ENCODE measurements at regions not wholly inside any gene's neighbourhood (a gene's known extent, or its start where the extent isn't known, plus 50 kb on each side); places are given as distances from the start of the nearest gene placed in this dataset.
"Not testable (repeated sequence)": the region's sequence is repeated elsewhere in the genome, so short reads cannot be mapped to it uniquely, and the experiment has no call there.

DNA sequence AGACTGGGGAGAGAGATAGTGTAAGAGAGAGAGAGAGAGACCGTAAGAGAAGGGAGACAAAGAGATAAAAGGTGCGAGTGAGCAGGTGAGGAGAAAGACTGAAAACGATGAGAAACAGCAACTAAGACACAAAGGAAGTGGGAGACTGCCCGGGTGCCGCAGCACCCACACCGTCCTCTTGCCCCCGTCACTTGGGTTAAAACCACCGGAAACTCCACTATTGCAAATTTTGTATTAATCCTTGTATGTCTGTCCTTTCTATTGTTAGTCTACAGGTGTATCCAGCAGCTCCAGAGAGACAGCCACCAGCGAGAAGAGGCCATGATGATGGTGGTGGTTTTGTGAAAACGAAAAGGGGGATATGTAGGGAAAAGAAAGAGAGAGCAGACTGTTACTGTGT is 96.8 kb downstream of the ART5 start:
- not testable (repeated sequence) for TF ChIP-seq FEZF1 (tag by site-specific recombination; IDR thresholded peaks at IDR 0.05)
- TF ChIP-seq, protein P1, sequence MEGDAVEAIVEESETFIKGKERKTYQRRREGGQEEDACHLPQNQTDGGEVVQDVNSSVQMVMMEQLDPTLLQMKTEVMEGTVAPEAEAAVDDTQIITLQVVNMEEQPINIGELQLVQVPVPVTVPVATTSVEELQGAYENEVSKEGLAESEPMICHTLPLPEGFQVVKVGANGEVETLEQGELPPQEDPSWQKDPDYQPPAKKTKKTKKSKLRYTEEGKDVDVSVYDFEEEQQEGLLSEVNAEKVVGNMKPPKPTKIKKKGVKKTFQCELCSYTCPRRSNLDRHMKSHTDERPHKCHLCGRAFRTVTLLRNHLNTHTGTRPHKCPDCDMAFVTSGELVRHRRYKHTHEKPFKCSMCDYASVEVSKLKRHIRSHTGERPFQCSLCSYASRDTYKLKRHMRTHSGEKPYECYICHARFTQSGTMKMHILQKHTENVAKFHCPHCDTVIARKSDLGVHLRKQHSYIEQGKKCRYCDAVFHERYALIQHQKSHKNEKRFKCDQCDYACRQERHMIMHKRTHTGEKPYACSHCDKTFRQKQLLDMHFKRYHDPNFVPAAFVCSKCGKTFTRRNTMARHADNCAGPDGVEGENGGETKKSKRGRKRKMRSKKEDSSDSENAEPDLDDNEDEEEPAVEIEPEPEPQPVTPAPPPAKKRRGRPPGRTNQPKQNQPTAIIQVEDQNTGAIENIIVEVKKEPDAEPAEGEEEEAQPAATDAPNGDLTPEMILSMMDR (tag by site-specific recombination; IDR thresholded peaks at IDR 0.05): not testable (repeated sequence)
- TF ChIP-seq, protein P2, sequence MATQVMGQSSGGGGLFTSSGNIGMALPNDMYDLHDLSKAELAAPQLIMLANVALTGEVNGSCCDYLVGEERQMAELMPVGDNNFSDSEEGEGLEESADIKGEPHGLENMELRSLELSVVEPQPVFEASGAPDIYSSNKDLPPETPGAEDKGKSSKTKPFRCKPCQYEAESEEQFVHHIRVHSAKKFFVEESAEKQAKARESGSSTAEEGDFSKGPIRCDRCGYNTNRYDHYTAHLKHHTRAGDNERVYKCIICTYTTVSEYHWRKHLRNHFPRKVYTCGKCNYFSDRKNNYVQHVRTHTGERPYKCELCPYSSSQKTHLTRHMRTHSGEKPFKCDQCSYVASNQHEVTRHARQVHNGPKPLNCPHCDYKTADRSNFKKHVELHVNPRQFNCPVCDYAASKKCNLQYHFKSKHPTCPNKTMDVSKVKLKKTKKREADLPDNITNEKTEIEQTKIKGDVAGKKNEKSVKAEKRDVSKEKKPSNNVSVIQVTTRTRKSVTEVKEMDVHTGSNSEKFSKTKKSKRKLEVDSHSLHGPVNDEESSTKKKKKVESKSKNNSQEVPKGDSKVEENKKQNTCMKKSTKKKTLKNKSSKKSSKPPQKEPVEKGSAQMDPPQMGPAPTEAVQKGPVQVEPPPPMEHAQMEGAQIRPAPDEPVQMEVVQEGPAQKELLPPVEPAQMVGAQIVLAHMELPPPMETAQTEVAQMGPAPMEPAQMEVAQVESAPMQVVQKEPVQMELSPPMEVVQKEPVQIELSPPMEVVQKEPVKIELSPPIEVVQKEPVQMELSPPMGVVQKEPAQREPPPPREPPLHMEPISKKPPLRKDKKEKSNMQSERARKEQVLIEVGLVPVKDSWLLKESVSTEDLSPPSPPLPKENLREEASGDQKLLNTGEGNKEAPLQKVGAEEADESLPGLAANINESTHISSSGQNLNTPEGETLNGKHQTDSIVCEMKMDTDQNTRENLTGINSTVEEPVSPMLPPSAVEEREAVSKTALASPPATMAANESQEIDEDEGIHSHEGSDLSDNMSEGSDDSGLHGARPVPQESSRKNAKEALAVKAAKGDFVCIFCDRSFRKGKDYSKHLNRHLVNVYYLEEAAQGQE (tag by site-specific recombination; IDR thresholded peaks at IDR 0.05): not testable (repeated sequence)
